GM10248 (cell line): ENCODE measurements at regions not wholly inside any gene's neighbourhood (a gene's known extent, or its start where the extent isn't known, plus 50 kb on each side); places are given as distances from the start of the nearest gene placed in this dataset.

Source experiments
- CTCF ChIA-PET: fragments of 300-600 bp; sonication (Branson Sonifier 250); formaldehyde crosslinking; extraction: SDS; loops from one replicate; lab custom pipeline; 2021; ENCODE audit warnings: antibody characterized with exemption; lab: Yijun Ruan, JAX
- POLR2A ChIA-PET: fragments of 350-650 bp; sonication (Branson Sonifier 250); formaldehyde crosslinking; extraction: SDS; loops from one replicate; lab custom pipeline; 2020; ENCODE audit warnings: antibody characterized with exemption; lab: Yijun Ruan, JAX
- DNase-seq: peaks from one replicate; pipeline ENCODE4 v3.0.0; 2012; ENCODE audit errors: extremely low spot score
- CTCF ChIP-seq: IDR thresholded peaks from 2 replicates; pipeline ENCODE4 v1.5.1; 2012; ENCODE audit warnings: mild to moderate bottlenecking, low read depth; ENCODE audit errors: extremely low read depth, missing control alignments, control extremely low read depth

GRCh38 chr13:36582977-36583376 is 90.8 kb upstream of the SERTM1 start:
- CTCF ChIA-PET = no interaction called here
- POLR2A ChIA-PET = no interaction called here
- no peak for DNase-seq
- TF ChIP-seq CTCF = no peak

GRCh38 chr13:36599641-36600040 is 74.2 kb upstream of the SERTM1 start:
- no peak for TF ChIP-seq CTCF
- ChIA-PET POLR2A (no interaction called here), CTCF (interaction anchor here (1.2 kb wide), 1 partner anchor 9 kb away, joined by 4 read pairs; no protein-coding TSS in a partner anchor)
- no peak for DNase-seq

GRCh38 chr13:36601186-36601585 is 72.6 kb upstream of the SERTM1 start:
- ChIA-PET POLR2A (no interaction called here), CTCF (interaction anchor here (1.2 kb wide), 1 partner anchor 17 kb away, joined by 3 read pairs; no protein-coding TSS in a partner anchor)
- no peak for DNase-seq
- no peak for TF ChIP-seq CTCF

GRCh38 chr13:36606060-36606459 is 67.8 kb upstream of the SERTM1 start:
- no peak for TF ChIP-seq CTCF
- POLR2A ChIA-PET = no interaction called here

GRCh38 chr13:36608474-36608873 is 65.3 kb upstream of the SERTM1 start:
- no peak for DNase-seq
- TF ChIP-seq CTCF = no peak
- ChIA-PET POLR2A (no interaction called here), CTCF (no interaction called here)

More at GRCh38 chr13:36606060-36606459, 67.8 kb upstream of the SERTM1 start:
- CTCF ChIA-PET = interaction anchor here (1.2 to 1.6 kb wide), 3 partner anchors 9 to 20 kb away, joined by 3 to 4 read pairs (median 3); no protein-coding TSS in a partner anchor
- DNase-seq = no peak

GRCh38 chr13:36612230-36612629 is 61.6 kb upstream of the SERTM1 start:
- TF ChIP-seq CTCF = no peak
- POLR2A ChIA-PET = no interaction called here
- no peak for DNase-seq
- CTCF ChIA-PET = interaction anchor here (1.0 kb wide), 1 partner anchor 9 kb away, joined by 3 read pairs; no protein-coding TSS in a partner anchor
